ENCODE measurements at regions not wholly inside any gene's neighbourhood (a gene's known extent, or its start where the extent isn't known, plus 50 kb on each side); places are given as distances from the start of the nearest gene placed in this dataset.

DNA sequence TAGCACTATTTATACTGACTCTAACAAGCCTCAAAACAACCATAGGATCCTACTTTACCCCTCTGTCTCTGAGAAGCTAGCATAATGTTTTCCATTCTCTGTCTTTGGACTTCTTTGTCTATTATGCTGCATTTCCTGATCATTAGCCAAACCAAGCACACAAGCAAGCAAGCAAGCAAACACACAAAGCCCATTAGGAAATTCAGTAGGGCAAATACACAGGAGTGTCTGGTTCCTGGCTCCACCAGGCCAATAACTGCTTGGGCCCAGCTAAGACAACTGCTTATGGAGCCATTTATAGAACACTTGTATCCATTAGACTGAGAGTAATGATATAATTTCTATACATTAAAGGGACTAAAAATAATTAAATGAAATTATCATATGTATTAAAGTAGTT lies 952.9 kb upstream of the EPHA7 start:
- no peak for DNase-seq (ENCODE audit: low spot score)

- no peak for DNase-seq (ENCODE audit: low spot score)
These were observed 948.0 kb upstream of the EPHA7 start for GRCh38 chr6:94367316-94367715.

DNA sequence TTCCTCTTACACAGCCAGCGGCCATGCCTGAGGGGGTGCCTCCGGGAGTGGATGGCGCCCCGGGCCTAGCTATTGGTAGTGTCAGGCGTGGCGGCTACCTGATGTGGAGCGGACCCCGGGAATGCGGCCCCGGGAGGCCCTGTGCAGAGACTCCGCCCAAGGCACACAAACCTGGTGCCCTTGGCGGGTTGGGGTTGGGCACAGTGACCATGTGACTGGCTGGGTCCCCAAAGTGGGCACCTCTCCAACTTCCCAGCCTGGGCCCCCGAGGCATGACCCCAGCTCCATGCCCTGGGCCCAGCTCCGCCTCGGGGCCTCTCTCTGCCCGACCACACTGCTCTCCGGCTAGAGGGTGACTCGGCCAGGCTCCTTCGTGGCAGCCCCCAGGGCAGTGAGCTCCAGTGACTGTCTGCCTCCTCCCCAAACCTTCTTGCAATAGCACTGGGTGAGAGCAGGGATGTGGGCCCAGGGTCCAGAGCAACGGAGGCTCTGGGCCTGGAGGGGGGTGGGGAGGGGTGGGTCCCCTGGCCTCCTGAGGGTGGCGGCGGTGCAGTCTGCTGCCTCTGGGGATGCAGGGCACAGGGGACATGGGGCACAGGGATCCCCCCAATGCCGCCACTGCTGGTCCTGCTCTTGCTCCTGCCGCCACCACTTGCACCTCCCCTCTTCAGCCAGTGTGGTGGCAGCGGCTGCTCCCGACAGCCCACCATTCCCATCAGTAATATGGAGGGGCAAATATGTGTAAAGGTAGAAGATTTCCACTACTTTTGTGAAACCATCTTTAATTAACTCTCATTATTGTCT lies 942.9 kb upstream of the EPHA7 start:
- DNase-seq (ENCODE audit: low spot score) = no peak

DNA sequence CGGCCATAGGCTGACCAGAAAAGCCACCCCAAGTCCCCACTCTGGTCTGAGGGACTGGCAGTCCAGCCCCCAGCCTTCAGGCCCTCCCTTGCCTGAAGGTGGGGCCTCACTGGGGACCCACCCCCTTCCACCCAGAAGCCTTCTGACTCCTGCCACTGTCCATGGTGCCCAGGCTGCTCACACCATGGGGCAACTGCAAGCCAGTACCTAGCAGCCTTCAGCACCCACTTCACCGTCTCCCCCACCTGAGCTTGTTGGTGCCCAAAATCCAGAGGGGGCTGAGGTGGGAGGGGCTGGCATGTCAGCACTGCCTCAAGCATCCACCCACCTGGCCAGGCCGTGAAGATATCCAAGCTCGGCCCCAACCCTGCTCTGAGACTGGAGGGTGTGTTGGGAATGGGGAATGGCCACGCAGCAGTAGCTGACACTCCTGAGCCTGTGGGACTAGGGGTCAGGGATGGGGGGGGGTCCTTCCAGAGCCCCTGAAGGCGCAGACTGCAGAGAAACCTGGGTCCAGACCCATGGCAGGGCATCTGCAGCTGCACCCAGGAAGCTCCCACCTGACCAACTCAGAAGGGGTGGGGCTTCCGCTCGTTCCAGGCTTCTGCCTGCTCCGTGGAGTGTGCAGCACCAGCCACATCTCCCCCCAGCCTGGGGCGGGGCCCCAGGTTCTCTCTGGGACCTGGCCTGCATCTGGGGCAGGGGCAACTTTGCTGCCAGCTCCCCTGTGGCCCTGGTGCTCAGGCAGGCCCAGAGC lies 942.1 kb upstream of the EPHA7 start:
- DNase-seq (ENCODE audit: low spot score) = no peak

- no peak for DNase-seq (ENCODE audit: low spot score)
These were observed 938.1 kb upstream of the EPHA7 start for GRCh38 chr6:94357381-94357980.

GRCh38 chr6:94350833-94351232 lies 931.5 kb upstream of the EPHA7 start:
- DNase-seq (ENCODE audit: low spot score) = no peak

DNA sequence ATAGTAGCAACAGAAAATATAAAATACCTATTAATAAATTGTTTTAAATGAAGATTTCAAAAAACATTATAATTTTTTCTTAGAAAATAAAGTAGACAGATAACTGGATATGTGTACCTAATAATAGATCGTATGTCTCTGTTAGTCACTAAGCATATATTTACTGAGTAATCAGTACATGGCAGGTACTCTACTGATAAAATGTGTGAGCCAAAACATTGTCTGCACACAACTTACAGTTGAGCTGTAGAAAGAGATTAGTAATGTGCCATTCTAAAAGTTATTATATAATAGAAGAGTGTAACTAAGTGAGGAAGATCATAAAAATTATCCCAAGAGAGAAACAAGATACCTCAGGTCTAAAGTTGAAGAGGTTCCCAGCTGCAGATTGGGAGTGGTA lies 929.9 kb upstream of the EPHA7 start:
- DNase-seq (ENCODE audit: low spot score) = no peak

DNA sequence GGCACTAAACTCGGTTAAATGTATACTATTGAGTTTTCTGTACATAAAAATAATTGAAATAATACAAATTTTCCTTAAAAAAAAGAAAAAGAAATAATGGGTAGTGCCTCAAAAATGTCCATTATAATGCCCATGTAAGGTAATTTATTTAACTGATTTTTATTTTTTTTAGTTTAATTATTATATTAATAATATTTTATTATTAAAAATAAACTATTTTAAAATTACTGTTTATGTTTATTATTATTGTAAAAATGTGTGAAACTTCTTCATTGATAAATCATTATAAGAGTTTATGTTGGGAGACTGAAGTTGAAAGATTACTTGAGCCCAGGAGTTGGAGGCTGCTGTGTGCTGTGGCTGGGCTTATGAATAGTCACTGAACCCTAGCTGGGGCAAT lies 925.5 kb upstream of the EPHA7 start:
- DNase-seq (ENCODE audit: low spot score) = no peak

DNA sequence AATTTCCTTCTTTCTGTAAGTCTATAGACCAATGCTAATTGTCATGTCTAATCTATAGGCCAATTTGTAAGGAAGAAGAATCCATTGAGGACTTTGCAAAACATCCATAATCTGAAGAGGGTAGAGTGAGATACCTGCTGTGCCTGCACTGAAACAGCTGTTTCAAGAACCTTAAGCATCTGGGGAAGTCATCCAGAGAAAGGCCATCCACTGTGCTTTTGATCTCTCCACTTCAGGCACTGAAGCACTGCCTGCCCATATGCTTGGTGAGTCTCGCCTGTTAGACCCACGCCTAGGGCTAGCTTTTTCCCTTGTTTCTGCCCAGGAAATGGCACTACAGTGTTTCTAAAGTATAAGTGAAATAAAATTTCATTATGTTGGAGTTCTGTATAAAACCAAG lies 921.8 kb upstream of the EPHA7 start:
- DNase-seq (ENCODE audit: low spot score) = no peak

GRCh38 chr6:94323853-94324252 lies 904.5 kb upstream of the EPHA7 start:
- no peak for DNase-seq (ENCODE audit: low spot score)

DNA sequence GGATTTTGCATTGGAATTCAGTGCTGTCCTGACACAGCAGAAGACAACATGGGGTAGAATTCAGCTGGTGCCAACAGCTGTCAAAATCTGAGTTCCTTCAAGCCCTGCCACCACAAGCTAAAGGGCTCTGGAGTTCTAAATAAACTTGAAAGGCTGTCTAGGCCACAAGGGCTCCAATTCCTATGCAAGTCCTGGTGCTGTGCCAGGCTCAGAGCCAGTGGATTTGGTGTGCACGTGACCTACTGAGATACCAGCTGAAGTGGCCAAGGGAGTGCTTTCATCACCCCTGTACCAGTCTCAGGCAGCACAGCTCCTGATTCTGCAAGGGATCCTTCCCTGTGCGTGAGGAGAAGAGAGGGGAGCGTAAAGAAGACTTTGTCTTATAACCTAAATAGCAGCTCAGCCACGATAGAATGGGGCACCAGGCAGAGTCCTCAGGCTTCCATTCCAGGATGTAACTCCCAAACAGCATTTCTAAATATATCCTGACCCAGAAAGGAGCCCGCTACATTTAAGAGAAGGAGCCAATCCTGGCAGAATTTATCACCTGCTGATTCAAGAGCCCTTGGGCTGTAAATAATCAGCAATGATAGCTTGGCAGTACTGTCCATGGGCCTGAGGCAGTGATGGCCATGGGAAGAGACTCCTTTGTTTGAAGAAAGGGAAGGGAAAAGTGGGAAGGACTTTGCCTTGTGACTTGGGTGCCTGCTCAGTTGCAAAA lies 881.2 kb upstream of the EPHA7 start:
- DNase-seq (ENCODE audit: low spot score) = no peak

DNA sequence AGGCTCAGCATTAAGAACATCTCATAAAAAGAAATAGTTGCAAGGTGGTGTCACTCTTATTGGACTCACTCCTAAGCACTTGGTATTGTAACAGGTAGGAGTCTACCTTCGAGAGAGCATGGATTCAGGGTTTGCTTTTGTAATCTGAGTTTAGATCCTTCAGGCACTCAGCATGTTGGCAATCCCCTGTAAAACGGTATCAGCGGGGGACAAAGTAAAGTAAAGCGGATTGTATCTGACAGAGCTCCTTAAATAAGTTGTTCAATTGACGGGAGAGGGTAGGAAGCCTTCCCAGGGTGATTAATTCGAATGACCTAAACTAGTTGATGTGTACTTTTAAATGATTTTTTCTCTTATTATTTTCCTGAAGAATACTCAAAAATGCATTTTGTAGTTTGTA lies 869.8 kb upstream of the EPHA7 start:
- DNase-seq (ENCODE audit: low spot score) = no peak

DNA sequence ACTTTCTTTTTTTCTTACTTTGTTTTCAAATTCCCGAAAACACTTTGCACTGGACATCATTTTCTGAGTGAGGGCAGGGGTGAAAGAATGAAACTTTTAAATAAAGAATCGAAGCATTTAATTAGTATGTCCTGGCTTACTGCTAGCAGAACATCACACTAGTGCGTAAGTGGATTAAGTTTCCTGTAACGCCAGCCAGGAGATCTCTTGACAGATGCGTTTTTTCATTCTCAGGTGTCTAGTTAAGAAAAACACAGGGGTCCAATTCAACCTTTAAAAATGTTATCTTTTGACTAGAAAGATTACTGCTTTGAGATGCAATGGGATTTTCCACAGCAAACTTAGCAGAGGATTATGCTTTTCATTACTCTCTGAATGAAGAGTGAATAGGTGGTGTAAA lies 858.8 kb upstream of the EPHA7 start:
- DNase-seq (ENCODE audit: low spot score) = no peak

- DNase-seq (ENCODE audit: low spot score) = no peak
These were observed 853.0 kb upstream of the EPHA7 start for GRCh38 chr6:94272327-94272726.

DNA sequence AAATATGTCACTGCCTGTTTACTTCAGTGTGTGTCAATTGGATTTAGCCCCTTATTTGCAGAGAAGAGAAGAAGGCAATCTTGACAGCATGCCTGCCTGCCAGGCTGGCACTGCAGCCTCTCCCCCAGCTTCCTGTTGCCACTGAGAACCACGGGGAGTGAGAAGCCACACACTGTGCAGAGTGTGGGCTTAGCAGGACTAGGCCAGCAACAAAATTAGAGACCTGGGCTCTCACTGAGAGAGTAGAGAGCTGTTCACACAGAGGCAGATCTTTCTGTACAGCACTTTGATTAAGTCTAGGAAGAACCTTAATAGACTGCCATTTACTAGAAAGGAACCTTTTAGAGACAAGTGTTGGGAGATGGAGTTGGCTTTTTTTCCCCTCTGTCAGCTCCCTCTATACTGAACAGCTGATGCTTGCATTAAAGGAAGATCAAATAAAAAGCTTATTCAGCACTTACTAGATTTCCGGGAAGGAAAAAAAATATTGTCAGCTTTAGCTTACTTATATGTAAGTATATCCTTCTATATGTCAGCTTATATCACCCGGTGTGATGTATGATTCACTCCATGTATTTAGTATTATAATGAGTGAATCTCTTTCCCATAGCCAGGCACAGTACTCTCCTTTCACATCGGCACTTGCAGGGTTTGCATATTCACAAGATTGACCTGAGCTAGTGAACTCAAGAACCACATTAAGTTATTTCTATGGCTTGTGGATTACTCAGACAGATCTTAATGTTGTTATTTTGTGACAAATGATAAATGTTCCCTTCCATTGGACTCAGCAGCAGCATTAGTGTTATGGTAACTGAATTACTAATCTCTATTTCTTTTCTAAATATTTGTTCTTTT lies 851.0 kb upstream of the EPHA7 start:
- no peak for DNase-seq (ENCODE audit: low spot score)

- DNase-seq (ENCODE audit: low spot score) = no peak
These were observed 849.9 kb upstream of the EPHA7 start for GRCh38 chr6:94269256-94269655.

- DNase-seq (ENCODE audit: low spot score) = no peak
These were observed 841.4 kb upstream of the EPHA7 start for GRCh38 chr6:94260765-94261164.

DNA sequence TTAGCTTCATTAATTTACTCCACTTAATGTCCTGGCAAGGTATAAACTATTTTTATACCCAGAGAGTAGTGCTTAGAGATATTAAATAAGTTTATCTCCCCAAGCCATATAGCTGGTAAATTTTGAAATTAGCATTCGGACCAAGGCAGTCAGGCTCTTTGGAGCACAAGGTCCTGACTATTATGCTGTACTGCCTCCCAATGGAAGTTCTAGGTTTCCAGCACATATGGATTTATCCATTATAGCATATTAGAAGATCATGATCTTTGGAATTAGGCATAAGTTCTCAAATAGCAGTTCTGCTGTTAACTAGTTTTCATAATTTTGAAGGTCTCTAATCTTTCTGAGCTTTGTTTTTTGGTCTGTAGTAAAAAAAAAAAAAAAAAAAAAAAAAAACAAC lies 835.3 kb upstream of the EPHA7 start:
- DNase-seq (ENCODE audit: low spot score) = no peak

DNA sequence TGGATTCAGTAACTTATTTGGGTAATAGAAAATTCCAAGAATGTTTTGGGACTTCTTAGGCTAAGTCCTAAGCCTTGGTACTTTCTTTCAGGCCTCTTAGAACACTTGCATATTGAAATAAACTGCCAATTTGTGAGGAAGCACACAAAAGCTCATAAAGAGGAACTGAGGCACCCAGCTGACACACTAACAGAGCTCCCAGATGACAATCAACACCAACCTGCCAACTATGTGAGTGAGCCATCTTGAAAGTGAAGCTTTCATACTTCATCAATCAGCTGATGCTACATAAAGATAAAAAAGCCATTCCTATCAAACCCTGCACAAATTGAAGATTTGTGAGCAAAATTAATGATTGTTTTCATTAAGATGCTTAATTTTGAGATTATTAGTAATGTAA lies 832.5 kb upstream of the EPHA7 start:
- DNase-seq (ENCODE audit: low spot score) = no peak

- no peak for DNase-seq (ENCODE audit: low spot score)
These were observed 826.0 kb upstream of the EPHA7 start for GRCh38 chr6:94245395-94245794.

DNA sequence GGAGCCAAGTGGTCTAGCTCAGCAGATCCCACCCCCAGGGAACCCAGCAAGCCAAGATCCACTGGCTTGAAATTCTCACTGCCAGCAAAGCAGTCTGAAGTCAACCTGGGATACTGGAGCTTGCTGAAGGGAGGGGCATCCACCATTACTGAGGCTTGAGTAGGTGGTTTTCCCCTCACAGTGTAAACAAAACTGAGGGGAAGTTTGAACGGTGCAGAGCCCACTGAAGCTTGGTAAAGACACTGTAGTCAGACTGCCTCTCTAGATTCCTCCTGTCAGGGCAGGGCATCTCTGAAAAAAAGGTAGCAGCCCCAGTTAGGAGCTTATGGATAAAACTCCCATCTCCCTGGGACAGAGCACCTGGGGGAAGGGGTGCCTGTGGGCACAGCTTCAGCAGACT lies 819.5 kb upstream of the EPHA7 start:
- no peak for DNase-seq (ENCODE audit: low spot score)

DNA sequence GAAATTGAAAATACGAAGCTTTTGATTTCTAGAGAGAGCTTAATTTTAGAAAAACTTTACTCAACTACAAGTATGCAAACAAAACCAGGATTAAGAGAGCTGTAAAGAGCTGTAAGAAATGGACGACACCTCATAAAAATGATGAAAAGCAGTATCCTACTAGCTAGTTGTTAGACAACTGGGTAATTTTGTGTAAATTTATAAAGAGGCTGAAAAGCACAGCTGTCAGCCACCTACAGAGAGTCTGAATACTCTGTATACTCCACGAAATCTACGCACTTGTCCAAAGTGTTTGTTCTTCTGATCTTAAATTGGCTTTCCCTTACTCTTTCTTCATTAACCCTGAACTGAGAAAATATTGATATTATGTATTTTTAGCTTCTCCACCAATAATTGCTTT lies 808.4 kb upstream of the EPHA7 start:
- DNase-seq (ENCODE audit: low spot score) = no peak
